M059J (cell line): ENCODE measurements at regions not wholly inside any gene's neighbourhood (a gene's known extent, or its start where the extent isn't known, plus 50 kb on each side); places are given as distances from the start of the nearest gene placed in this dataset.

Experiments used
- DNase-seq: peaks from one replicate; pipeline ENCODE4 v3.0.0-alpha.2; 2012; ENCODE audit warnings: low read depth

DNA sequence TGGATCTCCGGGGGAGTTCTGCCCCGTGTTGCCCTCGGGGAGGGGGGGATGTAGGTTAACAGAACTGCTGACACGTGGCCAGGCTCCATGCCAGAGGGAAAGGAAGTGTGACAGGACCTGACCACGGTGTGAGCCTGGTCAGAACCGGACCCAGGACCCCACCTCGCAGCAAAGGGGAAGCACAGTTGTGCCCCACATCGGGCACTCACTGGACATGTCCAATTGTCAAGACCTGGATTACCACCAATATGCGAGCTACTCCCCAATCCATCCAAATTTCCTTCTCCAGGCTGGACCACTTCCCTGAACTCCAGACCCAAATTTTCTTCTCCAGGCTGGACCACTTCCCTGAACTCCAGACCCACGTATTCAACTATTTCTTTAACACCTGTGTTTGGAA is 78.8 kb upstream of the PIWIL1 start:
- DNase-seq, result no peak

DNA sequence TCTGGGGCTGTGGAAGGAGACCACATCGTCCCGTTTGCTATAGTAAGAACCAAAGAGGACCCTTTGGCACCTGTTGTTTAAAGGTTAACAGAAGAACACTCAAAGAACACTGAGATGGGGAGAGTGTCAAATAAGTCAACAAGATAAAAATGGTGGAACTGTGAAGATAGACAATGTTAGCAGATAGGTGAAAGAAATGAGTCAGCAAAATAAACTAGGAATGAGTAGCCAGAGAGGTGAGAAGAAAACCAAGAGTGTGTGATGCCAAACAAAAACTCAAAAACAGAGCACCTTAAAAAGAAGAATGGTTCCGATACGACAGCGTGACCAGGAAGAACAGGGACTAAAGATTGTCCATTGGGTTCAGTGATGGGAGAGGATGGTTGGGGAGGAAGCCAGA is 74.7 kb upstream of the PIWIL1 start:
- no peak for DNase-seq

DNA sequence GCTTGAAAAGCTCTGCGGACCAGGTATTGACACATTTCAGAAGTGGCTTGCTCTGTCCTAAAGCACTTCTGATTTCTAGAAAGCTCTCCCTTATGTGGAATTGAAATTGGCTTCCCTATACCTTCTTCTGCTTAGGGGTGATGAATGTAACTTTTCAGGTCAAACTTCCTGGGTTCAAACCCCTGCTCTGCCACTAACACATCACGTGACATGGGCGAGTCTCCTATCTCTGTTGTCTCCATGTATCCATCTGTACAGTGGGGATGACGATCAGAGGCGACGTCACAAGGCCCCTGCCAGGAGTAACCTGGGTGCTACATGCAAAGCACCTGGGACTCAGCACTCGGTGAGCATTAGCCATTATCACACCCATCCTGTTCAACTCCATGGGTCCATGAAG is 73.7 kb upstream of the PIWIL1 start:
- no peak for DNase-seq

DNA sequence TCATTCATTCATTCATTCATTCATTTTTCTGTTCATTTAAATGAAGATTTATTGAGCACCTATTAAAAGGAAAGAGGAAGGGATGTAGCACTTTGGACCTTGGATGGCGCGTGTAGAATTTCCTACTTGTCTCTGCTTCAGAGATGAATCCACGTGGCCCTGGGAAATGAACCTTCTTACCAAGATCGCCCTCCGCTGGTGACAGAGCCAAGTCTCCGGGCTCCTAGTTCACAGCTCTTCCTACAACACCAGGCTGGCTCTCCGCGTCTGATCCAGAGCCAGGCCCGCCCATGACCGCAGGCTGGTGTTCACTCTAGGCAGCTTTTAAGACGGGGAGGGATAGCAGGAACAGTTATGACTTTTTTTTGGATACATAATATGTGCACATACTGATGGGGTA is 70.9 kb upstream of the PIWIL1 start:
- DNase-seq, result no peak

DNA sequence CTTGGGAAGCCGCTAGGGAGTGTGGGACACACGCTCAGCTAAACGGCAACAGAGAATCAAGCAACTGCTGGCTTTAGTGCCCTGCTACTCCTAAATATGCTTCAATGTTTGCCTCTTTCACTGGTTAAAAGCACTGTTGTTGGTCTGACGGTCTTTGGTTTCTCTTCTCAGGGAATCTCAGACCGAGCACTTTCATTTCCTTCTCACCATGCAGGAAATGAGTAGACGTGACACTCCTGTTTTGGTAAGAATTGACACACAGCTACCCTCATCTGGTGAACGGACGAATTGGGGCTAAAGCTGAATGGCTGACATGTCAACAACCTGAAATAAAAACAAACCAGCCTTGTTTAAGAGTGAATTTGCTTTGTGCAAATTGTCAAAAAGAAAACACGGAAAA is 57.5 kb upstream of the PIWIL1 start:
- DNase-seq, result peak; percentile 19

DNA sequence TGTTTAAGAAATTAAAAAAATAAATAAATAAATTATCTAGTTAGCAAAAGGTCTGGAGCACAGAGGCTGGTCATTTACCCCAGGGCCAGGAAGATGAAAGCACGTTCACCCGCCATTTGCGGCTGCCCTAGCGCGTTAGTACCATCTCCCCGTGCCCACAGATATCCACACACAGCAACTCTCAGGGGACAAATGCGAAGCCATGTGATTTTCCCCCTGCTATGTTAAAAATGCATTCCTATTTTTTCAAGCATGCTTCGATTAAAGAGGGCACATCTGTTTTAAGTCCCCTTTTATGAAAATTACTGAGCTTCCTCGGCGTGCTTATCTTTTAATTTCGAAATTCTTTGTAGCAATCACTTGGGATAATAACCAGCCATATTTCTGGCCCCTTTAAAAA is 56.9 kb upstream of the PIWIL1 start:
- DNase-seq, result no peak

DNA sequence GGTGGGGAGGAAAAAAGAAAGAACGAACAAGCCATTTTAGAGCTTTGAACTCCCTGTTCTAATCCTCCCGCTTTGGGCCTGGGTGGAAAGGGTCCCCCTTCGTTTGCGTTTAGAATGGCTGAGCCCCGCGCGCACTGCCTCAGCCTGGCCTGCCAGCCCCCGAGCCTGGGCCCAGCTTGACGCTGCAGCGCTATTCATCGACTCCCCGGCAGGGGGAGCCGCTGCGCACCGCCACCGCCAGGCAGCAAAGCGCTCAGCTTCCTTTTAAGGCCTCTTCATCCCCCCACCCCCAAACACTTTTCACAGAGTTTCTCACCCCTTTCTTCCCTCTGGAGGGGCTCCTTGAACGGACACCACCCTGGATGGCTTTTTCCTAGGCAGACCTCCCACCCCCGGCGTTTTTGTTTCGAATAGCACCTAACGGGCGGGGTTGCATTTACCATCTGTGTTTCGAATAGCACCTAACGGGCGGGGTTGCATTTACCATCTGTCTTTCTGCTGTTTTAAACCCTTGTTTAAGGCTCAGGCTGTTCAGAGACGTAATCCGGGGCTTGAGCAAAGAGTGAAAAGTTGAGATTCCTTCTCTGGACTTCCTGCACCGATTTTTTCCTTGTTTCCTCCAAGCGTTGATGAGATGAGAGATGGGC is 56.4 kb upstream of the PIWIL1 start:
- no peak for DNase-seq

DNA sequence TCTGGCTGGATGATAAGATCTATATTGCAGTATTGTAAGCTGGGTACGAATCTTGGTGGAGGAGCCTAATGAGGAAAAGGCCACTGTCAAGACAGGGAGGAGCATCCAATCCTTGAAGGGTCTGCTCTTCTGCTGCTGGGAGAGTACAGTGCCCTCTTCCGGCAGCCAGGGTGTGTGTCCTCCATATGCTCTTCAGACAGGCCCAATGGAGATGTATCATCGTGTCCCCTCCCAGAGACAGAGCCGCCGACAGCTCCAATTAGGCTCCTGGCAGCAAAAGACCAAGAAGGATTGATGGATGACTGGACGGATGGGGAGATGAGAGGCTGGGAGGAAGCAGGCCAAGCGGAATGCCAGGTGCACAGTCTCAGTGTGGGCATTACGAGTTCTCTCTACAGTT is 51.6 kb upstream of the PIWIL1 start:
- DNase-seq, result no peak

DNA sequence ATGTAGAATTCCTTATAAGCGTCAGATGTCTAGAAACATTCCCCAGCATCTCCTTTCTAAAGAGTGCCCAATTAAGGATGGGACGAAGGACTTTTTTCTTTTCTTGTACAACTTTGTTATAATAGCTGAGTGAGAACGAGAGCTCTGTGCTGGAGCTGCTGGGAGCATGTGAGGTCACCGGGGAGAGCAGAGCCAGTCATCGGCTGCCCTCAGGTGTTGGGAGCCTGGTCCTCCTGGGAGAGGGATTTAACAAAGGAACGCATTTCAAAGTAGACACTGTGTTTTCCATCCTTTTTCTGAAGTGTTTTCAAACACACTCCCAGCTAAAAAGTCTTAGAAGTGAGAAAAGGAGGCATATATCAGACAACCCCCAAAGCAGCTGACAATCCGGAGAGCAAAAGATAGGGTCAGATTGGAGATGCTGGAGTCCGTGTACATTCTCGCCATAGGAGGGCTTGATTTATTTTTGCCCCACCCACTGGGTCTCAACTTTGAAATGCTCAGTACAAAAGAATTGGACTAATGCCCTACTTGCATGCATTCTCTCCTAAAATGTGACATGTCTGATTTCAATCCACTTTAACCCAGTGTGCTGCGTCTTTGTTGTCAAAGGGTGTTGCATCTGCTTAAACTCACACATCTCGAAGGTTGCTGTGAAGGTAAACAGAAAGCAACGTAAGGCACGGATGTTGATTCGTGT is 50.8 kb upstream of the PIWIL1 start:
- no peak for DNase-seq
